H9 (cell line): ENCODE measurements at regions not wholly inside any gene's neighbourhood (a gene's known extent, or its start where the extent isn't known, plus 50 kb on each side); places are given as distances from the start of the nearest gene placed in this dataset.

Experiments used
- DNase-seq: peaks from one replicate; pipeline ENCODE4 v3.0.0-alpha.2; 2017
- H2AFZ ChIP-seq: one replicate; pipeline ENCODE4 v1.6.1; 2013; ENCODE audit warnings: mild to moderate bottlenecking, low read length, control low read depth, moderate library complexity
- H2AK5ac ChIP-seq: 2 replicates; pipeline ENCODE4 v1.6.1; 2013; ENCODE audit warnings: low read length, control low read depth, mixed read lengths; ENCODE audit not compliant: insufficient read length
- H2BK120ac ChIP-seq: one replicate; pipeline ENCODE4 v1.6.1; 2013; ENCODE audit warnings: low read depth, mild to moderate bottlenecking, low read length, control low read depth, inconsistent platforms; ENCODE audit not compliant: poor library complexity, severe bottlenecking
- H2BK12ac ChIP-seq: 2 replicates; pipeline ENCODE4 v1.6.1; 2013; ENCODE audit warnings: low read length, control low read depth, mixed read lengths, low read depth; ENCODE audit not compliant: insufficient read length
- H2BK15ac ChIP-seq: 2 replicates; pipeline ENCODE4 v1.6.1; 2013; ENCODE audit warnings: low read depth, low read length, control low read depth
- H2BK20ac ChIP-seq: one replicate; pipeline ENCODE4 v1.6.1; 2013; ENCODE audit warnings: low read depth, mild to moderate bottlenecking, low read length, control low read depth, inconsistent platforms; ENCODE audit not compliant: poor library complexity, severe bottlenecking
- H2BK5ac ChIP-seq: 2 replicates; pipeline ENCODE4 v1.6.1; 2013; ENCODE audit warnings: low read length, control low read depth, mixed read lengths; ENCODE audit not compliant: insufficient read length
- H3K14ac ChIP-seq: 2 replicates; pipeline ENCODE4 v1.6.1; 2013; ENCODE audit warnings: low read length, control low read depth; ENCODE audit not compliant: insufficient read depth
- H3K18ac ChIP-seq: 2 replicates; pipeline ENCODE4 v1.6.1; 2013; ENCODE audit warnings: low read depth, mild to moderate bottlenecking, mixed read lengths, low read length, control low read depth; ENCODE audit not compliant: insufficient read length
- H3K23ac ChIP-seq: 2 replicates; pipeline ENCODE4 v1.6.1; 2013; ENCODE audit warnings: low read length, control low read depth, mixed read lengths, low read depth; ENCODE audit not compliant: insufficient read length
- H3K23me2 ChIP-seq: 2 replicates; pipeline ENCODE4 v1.6.1; 2013; ENCODE audit warnings: low read depth, mild to moderate bottlenecking, mixed read lengths, low read length, control low read depth; ENCODE audit not compliant: insufficient read length, poor library complexity, severe bottlenecking
- H3K27ac ChIP-seq: 2 replicates; pipeline ENCODE4 v1.5.1; 2013; ENCODE audit warnings: low read length, control low read depth, mixed read lengths, low read depth; ENCODE audit not compliant: insufficient read length
- H3K27me3 ChIP-seq: 2 replicates; pipeline ENCODE4 v1.6.1; 2013; ENCODE audit warnings: low read length, control low read depth, inconsistent platforms; ENCODE audit not compliant: insufficient read depth
- H3K4ac ChIP-seq: 2 replicates; pipeline ENCODE4 v1.6.1; 2013; ENCODE audit warnings: low read depth, mild to moderate bottlenecking, control low read depth, inconsistent platforms, low read length, moderate library complexity
- H3K4me1 ChIP-seq: 2 replicates; pipeline ENCODE4 v1.6.1; 2013; ENCODE audit warnings: low read length, control low read depth, inconsistent platforms; ENCODE audit not compliant: insufficient read depth
- H3K4me2 ChIP-seq: 2 replicates; pipeline ENCODE4 v1.6.1; 2013; ENCODE audit warnings: low read length, control low read depth, mixed read lengths; ENCODE audit not compliant: insufficient read length, insufficient read depth
- H3K56ac ChIP-seq: 2 replicates; pipeline ENCODE4 v1.6.1; 2013; ENCODE audit warnings: low read depth, mild to moderate bottlenecking, mixed read lengths, low read length, control low read depth; ENCODE audit not compliant: insufficient read length
- H3K79me1 ChIP-seq: 2 replicates; pipeline ENCODE4 v1.6.1; 2013; ENCODE audit warnings: low read depth, mild to moderate bottlenecking, moderate library complexity, low read length, control low read depth, inconsistent platforms; ENCODE audit not compliant: insufficient read depth, poor library complexity, severe bottlenecking
- H3K79me2 ChIP-seq: 2 replicates; pipeline ENCODE4 v1.6.1; 2013; ENCODE audit warnings: low read length, control low read depth, inconsistent platforms; ENCODE audit not compliant: insufficient read depth
- H3K9ac ChIP-seq: 2 replicates; pipeline ENCODE4 v1.6.1; 2013; ENCODE audit warnings: low read length, control low read depth, mixed read lengths; ENCODE audit not compliant: insufficient read length; ENCODE audit errors: extremely low read depth
- H3K9me3 ChIP-seq: one replicate; pipeline ENCODE4 v1.6.1; 2013; ENCODE audit warnings: low read depth, low read length, inconsistent platforms; ENCODE audit not compliant: control insufficient read depth
- H3T11ph ChIP-seq: one replicate; pipeline ENCODE4 v1.6.1; 2013; ENCODE audit warnings: mild to moderate bottlenecking, low read length, control low read depth, inconsistent platforms
- H4K20me1 ChIP-seq: one replicate; pipeline ENCODE4 v1.6.1; 2013; ENCODE audit not compliant: control insufficient read depth, insufficient read length, insufficient read depth
- H4K5ac ChIP-seq: 2 replicates; pipeline ENCODE4 v1.6.1; 2013; ENCODE audit warnings: low read depth, mild to moderate bottlenecking, mixed read lengths, low read length, control low read depth; ENCODE audit not compliant: insufficient read length
- H4K8ac ChIP-seq: replicated peaks from 2 replicates; pipeline ENCODE4 v1.6.1; 2013; ENCODE audit warnings: low read length, control low read depth, mixed read lengths, low read depth; ENCODE audit not compliant: insufficient read length
- H4K91ac ChIP-seq: 2 replicates; pipeline ENCODE4 v1.6.1; 2013; ENCODE audit warnings: low read depth, mild to moderate bottlenecking, moderate library complexity, mixed read lengths, low read length, control low read depth; ENCODE audit not compliant: insufficient read length
- H3K27ac Mint-ChIP-seq, 3 experiments: 2 replicates in 2 of 3; 3 replicates in 1 of 3; pipeline ENCODE4 v1.8.0; 2020 to 2021; ENCODE audit warnings: mixed read lengths in 3 of 3, mild to moderate bottlenecking in 1 of 3, moderate library complexity in 1 of 3
- H3K27me3 Mint-ChIP-seq: 2 replicates; pipeline ENCODE4 v1.8.0; 2021; ENCODE audit warnings: low read depth, mild to moderate bottlenecking, moderate library complexity, mixed read lengths
- H3K36me3 Mint-ChIP-seq, 3 experiments: 2 replicates in 2 of 3; 3 replicates in 1 of 3; pipeline ENCODE4 v1.8.0; 2020 to 2021; ENCODE audit warnings: low read depth in 3 of 3, mixed read lengths in 3 of 3; ENCODE audit not compliant: insufficient read depth in 1 of 3
- H3K4me1 Mint-ChIP-seq, 2 experiments: 2 replicates each; pipeline ENCODE4 v1.8.0; 2020; ENCODE audit warnings: mixed read lengths in 2 of 2
- H3K4me3 Mint-ChIP-seq, 2 experiments: 2 replicates in 1 of 2; 3 replicates in 1 of 2; pipeline ENCODE4 v1.8.0; 2020 to 2021; ENCODE audit warnings: mild to moderate bottlenecking in 2 of 2, mixed read lengths in 2 of 2, moderate library complexity in 1 of 2
- H3K9me3 Mint-ChIP-seq, 2 experiments: 2 replicates in 1 of 2; 3 replicates in 1 of 2; pipeline ENCODE4 v1.8.0; 2020; ENCODE audit warnings: mild to moderate bottlenecking in 2 of 2, mixed read lengths in 2 of 2, moderate library complexity in 1 of 2
- CTCF ChIP-seq: fragments of 200-600 bp; sonication (generic); conservative IDR thresholded peaks from 3 replicates; pipeline ENCODE4 v1.8.0; 2021; ENCODE audit warnings: antibody characterized with exemption, mild to moderate bottlenecking
- WGBS: extraction: QIAGEN DNeasy Blood & Tissue Kit; methylation state at CpG from one replicate; pipeline ENCODE4 v1.1.7; 2013; ENCODE audit warnings: missing lambda C conversion rate, low lambda C conversion rate, mixed read lengths; ENCODE audit not compliant: insufficient read length; ENCODE audit errors: extremely low coverage; 5-methylcytosine and 5-hydroxymethylcytosine counted together

DNA sequence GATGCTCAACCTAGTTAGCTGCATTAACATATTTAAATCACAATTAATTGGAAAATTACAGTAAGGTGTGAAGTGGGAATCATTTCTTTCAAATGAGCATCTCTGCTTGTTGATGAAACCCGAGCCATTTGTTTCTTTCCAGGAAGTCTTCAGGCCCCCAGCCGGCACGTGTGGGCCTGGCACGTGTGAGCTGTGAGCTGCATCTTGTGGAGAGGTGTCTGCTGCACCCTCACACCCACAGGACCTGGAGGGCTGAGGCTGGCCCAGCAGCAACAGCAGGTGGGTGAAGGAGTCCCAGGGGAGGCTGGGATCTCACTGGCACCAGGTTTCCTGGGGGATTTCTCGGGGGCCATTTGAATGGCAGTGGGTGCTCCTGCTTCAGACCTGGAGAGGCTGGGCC is 372.5 kb upstream of the MKI67 start:
- no peak overlapping the region for H3K18ac ChIP-seq
- H3K27ac ChIP-seq: no peak overlapping the region
- no peak overlapping the region for H3K23ac ChIP-seq
- no peak overlapping the region for H3K4ac ChIP-seq
- no peaks in the 10 kb centered on the region for H3K27me3 ChIP-seq
- DNase-seq: no peak
- H3K9me3 ChIP-seq: no peaks in the 10 kb centered on the region
- no peak overlapping the region for H2AK5ac ChIP-seq
- no peak overlapping the region for H2AFZ ChIP-seq
- H4K20me1 ChIP-seq: no peaks in the 10 kb centered on the region
- H3K27ac Mint-ChIP-seq: no peak overlapping the region
- H2BK5ac ChIP-seq: no peak overlapping the region
- no peaks in the 10 kb centered on the region for H3K23me2 ChIP-seq
- no peak overlapping the region for H3K4me3 Mint-ChIP-seq
- no peak overlapping the region for H3K4me2 ChIP-seq
- H2BK20ac ChIP-seq: no peak overlapping the region
- H3K36me3 Mint-ChIP-seq: no peaks in the 10 kb centered on the region; a peak in 2 of 7 replicates
- no peak overlapping the region for H3K9ac ChIP-seq
- no peaks in the 10 kb centered on the region for H3K79me1 ChIP-seq
- H2BK15ac ChIP-seq: no peak overlapping the region
- H3K4me1 ChIP-seq: no peaks in the 10 kb centered on the region
- no peak overlapping the region for H4K91ac ChIP-seq
- no CpG with 5 or more reads among the region's 5 CpGs for WGBS
- peaks cover 5 to 8% of the 10 kb centered on the region in 2 experiments; a peak in 3 of 4 replicates for H3K4me1 Mint-ChIP-seq
- no peak overlapping the region for H3T11ph ChIP-seq
- no peak overlapping the region for H3K56ac ChIP-seq
- peaks cover 0 to 2% of the 10 kb centered on the region in 2 experiments; a peak in 2 of 5 replicates for H3K9me3 Mint-ChIP-seq
- H2BK12ac ChIP-seq: no peak overlapping the region
- no peak overlapping the region for H3K14ac ChIP-seq
- H3K27me3 Mint-ChIP-seq: peaks cover 3% of the 10 kb centered on the region
- TF ChIP-seq CTCF: no peak
- no peaks in the 10 kb centered on the region for H3K79me2 ChIP-seq
- no peak overlapping the region for H2BK120ac ChIP-seq
- no peak overlapping the region for H4K8ac ChIP-seq
- no peak overlapping the region for H4K5ac ChIP-seq
